H4 (cell line): ENCODE measurements at regions not wholly inside any gene's neighbourhood (a gene's known extent, or its start where the extent isn't known, plus 50 kb on each side); places are given as distances from the start of the nearest gene placed in this dataset.
A peak's percentile ranks its signal among the peaks of the same experiment; 100 is the strongest.

Source experiments
- DNase-seq: peaks from one replicate; pipeline ENCODE4 v3.0.0-alpha.2; 2015; ENCODE audit warnings: low spot score

- DNase-seq = no peak
These were observed 434.7 kb downstream of the TNS3 start for GRCh38 chr7:47147213-47147631.

GRCh38 chr7:47145982-47146381 is 435.9 kb downstream of the TNS3 start:
- no peak for DNase-seq

GRCh38 chr7:47145186-47145725 is 436.7 kb downstream of the TNS3 start:
- DNase-seq = no peak

- DNase-seq = peak; percentile 59
These were observed 438.6 kb downstream of the TNS3 start for GRCh38 chr7:47143339-47143738.

- DNase-seq = no peak
These were observed 439.1 kb downstream of the TNS3 start for GRCh38 chr7:47142867-47143175.

GRCh38 chr7:47142169-47142866 is 439.6 kb downstream of the TNS3 start:
- no peak for DNase-seq

- DNase-seq = no peak
These were observed 449.4 kb downstream of the TNS3 start for GRCh38 chr7:47132471-47132870.

- no peak for DNase-seq
These were observed 453.2 kb downstream of the TNS3 start for GRCh38 chr7:47128700-47129099.

GRCh38 chr7:47125529-47125928 is 456.4 kb downstream of the TNS3 start:
- no peak for DNase-seq

GRCh38 chr7:47119261-47119865 is 462.5 kb downstream of the TNS3 start:
- no peak for DNase-seq

- DNase-seq = no peak
These were observed 477.7 kb downstream of the TNS3 start for GRCh38 chr7:47104206-47104549.

- no peak for DNase-seq
These were observed 478.3 kb downstream of the TNS3 start for GRCh38 chr7:47103498-47104205.

GRCh38 chr7:47102331-47102841 is 479.5 kb downstream of the TNS3 start:
- DNase-seq = no peak

GRCh38 chr7:47100817-47101435 is 481.0 kb downstream of the TNS3 start:
- peak; percentile 93 for DNase-seq

GRCh38 chr7:47100148-47100816 is 481.6 kb downstream of the TNS3 start:
- DNase-seq = no peak

- DNase-seq = no peak
These were observed 484.5 kb downstream of the TNS3 start for GRCh38 chr7:47097431-47097830.

GRCh38 chr7:47095946-47096345 is 486.0 kb downstream of the TNS3 start:
- DNase-seq = no peak

- no peak for DNase-seq
These were observed 487.4 kb downstream of the TNS3 start for GRCh38 chr7:47094462-47094861.

GRCh38 chr7:47093320-47094234 is 488.3 kb downstream of the TNS3 start:
- no peak for DNase-seq

GRCh38 chr7:47092336-47092735 is 489.6 kb downstream of the TNS3 start:
- DNase-seq = no peak

- DNase-seq = no peak
These were observed 490.8 kb downstream of the TNS3 start for GRCh38 chr7:47091141-47091540.
